T-helper 2 cell (primary cell): ENCODE measurements at regions not wholly inside any gene's neighbourhood (a gene's known extent, or its start where the extent isn't known, plus 50 kb on each side); places are given as distances from the start of the nearest gene placed in this dataset.
"Not testable (repeated sequence)": the region's sequence is repeated elsewhere in the genome, so short reads cannot be mapped to it uniquely, and the experiment has no call there.

ENCODE experiments used
- DNase-seq, 5 experiments: peaks; one replicate each; pipeline versions ENCODE4 v3.0.0 to v3.0.0-alpha.2; 2012 to 2022

- no peak for DNase-seq
Observed at GRCh38 chr15:66968806-66969596, 96.4 kb upstream of the SMAD3 start.

GRCh38 chr15:66974131-66974530 lies 91.3 kb upstream of the SMAD3 start:
- DNase-seq: not testable (repeated sequence)

- not testable (repeated sequence) for DNase-seq
Observed at GRCh38 chr15:66976106-66976640, 89.2 kb upstream of the SMAD3 start.

- DNase-seq: not testable (repeated sequence)
Observed at GRCh38 chr15:66980326-66980725, 85.1 kb upstream of the SMAD3 start.

GRCh38 chr15:66981771-66982170 lies 83.6 kb upstream of the SMAD3 start:
- DNase-seq: no peak

- no peak for DNase-seq
Observed at GRCh38 chr15:66982250-66982649, 83.2 kb upstream of the SMAD3 start.

GRCh38 chr15:66982816-66983215 lies 82.6 kb upstream of the SMAD3 start:
- no peak for DNase-seq

- DNase-seq: no peak
Observed at GRCh38 chr15:66985653-66986052, 79.7 kb upstream of the SMAD3 start.

- DNase-seq: no peak
Observed at GRCh38 chr15:66986951-66987350, 78.5 kb upstream of the SMAD3 start.

- DNase-seq: no peak
Observed at GRCh38 chr15:66993090-66993489, 72.3 kb upstream of the SMAD3 start.

GRCh38 chr15:66993874-66994696 lies 71.3 kb upstream of the SMAD3 start:
- no peak for DNase-seq

GRCh38 chr15:66994927-66995656 lies 70.3 kb upstream of the SMAD3 start:
- no peak for DNase-seq

GRCh38 chr15:66996094-66996493 lies 69.3 kb upstream of the SMAD3 start:
- no peak for DNase-seq

- DNase-seq: no peak
Observed at GRCh38 chr15:66997212-66997611, 68.2 kb upstream of the SMAD3 start.

- not testable (repeated sequence) for DNase-seq
Observed at GRCh38 chr15:66998234-66998633, 67.2 kb upstream of the SMAD3 start.

GRCh38 chr15:66999046-66999968 lies 66.1 kb upstream of the SMAD3 start:
- no peak for DNase-seq

- DNase-seq: no peak
Observed at GRCh38 chr15:67000896-67001295, 64.5 kb upstream of the SMAD3 start.

GRCh38 chr15:67002368-67002767 lies 63.0 kb upstream of the SMAD3 start:
- no peak for DNase-seq

- DNase-seq: no peak
Observed at GRCh38 chr15:67003586-67003985, 61.8 kb upstream of the SMAD3 start.

- no peak for DNase-seq
Observed at GRCh38 chr15:67004142-67004541, 61.3 kb upstream of the SMAD3 start.

- no peak for DNase-seq
Observed at GRCh38 chr15:67005294-67005996, 60.0 kb upstream of the SMAD3 start.
